KG1 (cell line): ENCODE measurements at regions not wholly inside any gene's neighbourhood (a gene's known extent, or its start where the extent isn't known, plus 50 kb on each side); places are given as distances from the start of the nearest gene placed in this dataset.

Experiments
- DNase-seq: peaks from one replicate; lab custom pipeline; 2025; lab: John Stamatoyannopoulos, UW

GRCh38 chr5:38029397-38030065 is 189.7 kb upstream of the GDNF start:
- DNase-seq, result no peak

- no peak for DNase-seq
Measured at GRCh38 chr5:38023799-38024198, 184.0 kb upstream of the GDNF start.

GRCh38 chr5:38023371-38023770 is 183.5 kb upstream of the GDNF start:
- DNase-seq, result no peak

- DNase-seq, result no peak
Measured at GRCh38 chr5:38022631-38023030, 182.8 kb upstream of the GDNF start.

GRCh38 chr5:38018016-38018415 is 178.2 kb upstream of the GDNF start:
- DNase-seq, result no peak

GRCh38 chr5:38013107-38013506 is 173.3 kb upstream of the GDNF start:
- no peak for DNase-seq

GRCh38 chr5:38011668-38012188 is 171.9 kb upstream of the GDNF start:
- DNase-seq, result no peak

- no peak for DNase-seq
Measured at GRCh38 chr5:38009749-38010358, 170.0 kb upstream of the GDNF start.

GRCh38 chr5:38008198-38008597 is 168.4 kb upstream of the GDNF start:
- no peak for DNase-seq

- DNase-seq, result no peak
Measured at GRCh38 chr5:37999593-37999992, 159.8 kb upstream of the GDNF start.

GRCh38 chr5:37996918-37997317 is 157.1 kb upstream of the GDNF start:
- no peak for DNase-seq

- no peak for DNase-seq
Measured at GRCh38 chr5:37994729-37995128, 154.9 kb upstream of the GDNF start.

GRCh38 chr5:37991301-37992299 is 151.8 kb upstream of the GDNF start:
- DNase-seq, result no peak

GRCh38 chr5:37989884-37990283 is 150.0 kb upstream of the GDNF start:
- no peak for DNase-seq

GRCh38 chr5:37988454-37989046 is 148.7 kb upstream of the GDNF start:
- no peak for DNase-seq

- no peak for DNase-seq
Measured at GRCh38 chr5:37984300-37984699, 144.5 kb upstream of the GDNF start.

GRCh38 chr5:37983463-37983862 is 143.6 kb upstream of the GDNF start:
- no peak for DNase-seq

- no peak for DNase-seq
Measured at GRCh38 chr5:37979559-37979958, 139.7 kb upstream of the GDNF start.

GRCh38 chr5:37975531-37975930 is 135.7 kb upstream of the GDNF start:
- no peak for DNase-seq

GRCh38 chr5:37971483-37972024 is 131.7 kb upstream of the GDNF start:
- no peak for DNase-seq

GRCh38 chr5:37966871-37967270 is 127.0 kb upstream of the GDNF start:
- DNase-seq, result no peak

- no peak for DNase-seq
Measured at GRCh38 chr5:37966291-37966690, 126.5 kb upstream of the GDNF start.
